RWPE2 (cell line): ENCODE measurements at regions not wholly inside any gene's neighbourhood (a gene's known extent, or its start where the extent isn't known, plus 50 kb on each side); places are given as distances from the start of the nearest gene placed in this dataset.
"Not testable (repeated sequence)": the region's sequence is repeated elsewhere in the genome, so short reads cannot be mapped to it uniquely, and the experiment has no call there.

Experiments used
- ATAC-seq: fragments of 200-7000 bp; cut with Tn5 transposase; 3 replicates; pipeline ENCODE4 v1.9.1; 2021; ENCODE audit warnings: low read depth
- DNase-seq: peaks from one replicate; pipeline ENCODE4 v3.0.0-alpha.2; 2020; ENCODE audit warnings: low spot score
- H3K27ac ChIP-seq: fragments of 450-650 bp; 2 replicates; pipeline ENCODE4 v1.5.1; 2017; ENCODE audit warnings: mild to moderate bottlenecking; ENCODE audit not compliant: poor library complexity, severe bottlenecking
- H3K27me3 ChIP-seq: fragments of 250-450 bp; sonication (Bioruptor Pico); 2 replicates; pipeline ENCODE4 v1.5.1; 2021; ENCODE audit warnings: mild to moderate bottlenecking, moderate library complexity; ENCODE audit not compliant: insufficient read depth, poor library complexity, severe bottlenecking
- H3K36me3 ChIP-seq: fragments of 250-450 bp; sonication (Bioruptor Pico); 2 replicates; pipeline ENCODE4 v1.5.1; 2020; ENCODE audit warnings: low read depth, mild to moderate bottlenecking, moderate library complexity
- H3K4me1 ChIP-seq: fragments of 250-450 bp; sonication (Bioruptor Pico); 2 replicates; pipeline ENCODE4 v1.5.1; 2021; ENCODE audit warnings: mild to moderate bottlenecking, moderate library complexity; ENCODE audit not compliant: insufficient read depth, poor library complexity, severe bottlenecking
- H3K4me3 ChIP-seq: fragments of 250-450 bp; sonication (Bioruptor Pico); 2 replicates; pipeline ENCODE4 v1.5.1; 2021; ENCODE audit warnings: mild to moderate bottlenecking, moderate library complexity; ENCODE audit not compliant: severe bottlenecking
- H3K9me3 ChIP-seq: fragments of 250-450 bp; sonication (Bioruptor Pico); 2 replicates; pipeline ENCODE4 v1.5.1; 2021; ENCODE audit warnings: mild to moderate bottlenecking, moderate library complexity; ENCODE audit not compliant: severe bottlenecking
- TF ChIP-seq, protein P1 (sequence below): fragments of 450-650 bp; IDR thresholded peaks from one replicate; pipeline ENCODE4 v1.5.1; 2017; ENCODE audit warnings: mild to moderate bottlenecking, moderate library complexity; ENCODE audit not compliant: poor library complexity, severe bottlenecking

GRCh38 chr14:106062502-106063272 is 536.3 kb downstream of the TMEM121 start:
- H3K9me3 ChIP-seq: no peaks in the 10 kb centered on the region
- H3K4me3 ChIP-seq: no peak overlapping the region
- no peaks in the 10 kb centered on the region for H3K4me1 ChIP-seq
- TF ChIP-seq, protein P1, sequence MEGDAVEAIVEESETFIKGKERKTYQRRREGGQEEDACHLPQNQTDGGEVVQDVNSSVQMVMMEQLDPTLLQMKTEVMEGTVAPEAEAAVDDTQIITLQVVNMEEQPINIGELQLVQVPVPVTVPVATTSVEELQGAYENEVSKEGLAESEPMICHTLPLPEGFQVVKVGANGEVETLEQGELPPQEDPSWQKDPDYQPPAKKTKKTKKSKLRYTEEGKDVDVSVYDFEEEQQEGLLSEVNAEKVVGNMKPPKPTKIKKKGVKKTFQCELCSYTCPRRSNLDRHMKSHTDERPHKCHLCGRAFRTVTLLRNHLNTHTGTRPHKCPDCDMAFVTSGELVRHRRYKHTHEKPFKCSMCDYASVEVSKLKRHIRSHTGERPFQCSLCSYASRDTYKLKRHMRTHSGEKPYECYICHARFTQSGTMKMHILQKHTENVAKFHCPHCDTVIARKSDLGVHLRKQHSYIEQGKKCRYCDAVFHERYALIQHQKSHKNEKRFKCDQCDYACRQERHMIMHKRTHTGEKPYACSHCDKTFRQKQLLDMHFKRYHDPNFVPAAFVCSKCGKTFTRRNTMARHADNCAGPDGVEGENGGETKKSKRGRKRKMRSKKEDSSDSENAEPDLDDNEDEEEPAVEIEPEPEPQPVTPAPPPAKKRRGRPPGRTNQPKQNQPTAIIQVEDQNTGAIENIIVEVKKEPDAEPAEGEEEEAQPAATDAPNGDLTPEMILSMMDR: no peak
- DNase-seq (no peak), ATAC-seq (no peak)
- peaks cover 12% of the 10 kb centered on the region for H3K27me3 ChIP-seq
- H3K36me3 ChIP-seq: no peaks in the 10 kb centered on the region
- no peak overlapping the region for H3K27ac ChIP-seq

- ATAC-seq (no peak), DNase-seq (no peak)
- TF ChIP-seq, protein P1: no peak
- no peak overlapping the region for H3K27ac ChIP-seq
- H3K9me3 ChIP-seq: no peaks in the 10 kb centered on the region
- H3K4me3 ChIP-seq: no peak overlapping the region
- H3K4me1 ChIP-seq: no peaks in the 10 kb centered on the region
- peaks cover 42% of the 10 kb centered on the region for H3K27me3 ChIP-seq
- no peaks in the 10 kb centered on the region for H3K36me3 ChIP-seq
Measured at GRCh38 chr14:106067935-106068334, 541.6 kb downstream of the TMEM121 start.

DNA sequence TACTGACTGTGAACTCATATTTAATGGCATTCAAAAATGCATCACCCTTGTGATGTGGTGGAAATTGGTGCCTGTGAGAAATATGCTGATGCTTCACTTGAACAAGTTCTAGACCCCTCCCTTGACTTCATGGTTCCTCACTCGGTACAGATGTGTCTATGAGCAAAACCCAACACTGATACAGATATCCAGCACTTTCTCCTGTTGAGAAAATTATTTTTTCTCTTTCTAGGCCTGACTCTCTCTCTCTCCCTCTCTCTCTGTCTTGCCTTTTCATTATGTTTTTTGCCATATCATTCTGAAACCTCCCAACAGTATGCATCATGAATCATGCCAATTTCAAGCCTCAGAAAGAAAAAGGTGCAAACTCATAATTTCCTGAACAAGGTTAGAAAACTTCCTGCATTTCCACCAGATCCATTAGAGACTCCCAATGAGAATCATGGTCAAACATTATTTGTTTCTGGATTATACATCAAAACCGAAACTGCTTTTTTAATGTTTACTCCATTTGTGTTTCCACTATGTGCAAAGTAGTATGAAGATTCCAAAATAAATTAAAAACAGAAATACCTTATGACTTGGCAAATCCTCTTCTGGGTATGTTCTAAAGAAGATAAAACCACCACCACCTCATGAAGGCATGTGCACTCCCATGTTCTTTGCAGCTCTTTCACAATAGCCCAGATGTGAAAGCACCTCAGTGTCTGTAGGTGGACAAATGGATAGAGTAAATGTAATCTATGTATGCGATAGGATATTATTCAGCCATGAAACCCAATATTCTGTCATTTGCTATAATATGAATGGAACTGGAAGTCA is 543.6 kb downstream of the TMEM121 start:
- H3K4me3 ChIP-seq: no peak overlapping the region
- ATAC-seq (no peak), DNase-seq (no peak)
- H3K9me3 ChIP-seq: no peaks in the 10 kb centered on the region
- H3K27ac ChIP-seq: no peak overlapping the region
- H3K36me3 ChIP-seq: no peaks in the 10 kb centered on the region
- no peaks in the 10 kb centered on the region for H3K4me1 ChIP-seq
- TF ChIP-seq, protein P1: no peak
- H3K27me3 ChIP-seq: peaks cover 42% of the 10 kb centered on the region

GRCh38 chr14:106080922-106081321 is 554.5 kb downstream of the TMEM121 start:
- Histone ChIP-seq H3K27ac (no peak overlapping the region), H3K4me1 (no peaks in the 10 kb centered on the region), H3K27me3 (no peaks in the 10 kb centered on the region), H3K4me3 (no peak overlapping the region), H3K36me3 (no peaks in the 10 kb centered on the region), H3K9me3 (no peaks in the 10 kb centered on the region)
- ATAC-seq: no peak
- TF ChIP-seq, protein P1: no peak
- no peak for DNase-seq

- H3K27ac ChIP-seq, ATAC-seq, H3K4me1 ChIP-seq, H3K27me3 ChIP-seq, H3K36me3 ChIP-seq, H3K4me3 ChIP-seq, H3K9me3 ChIP-seq, DNase-seq: not testable (repeated sequence)
Measured at GRCh38 chr14:106081721-106082120, 555.3 kb downstream of the TMEM121 start.
